ENCODE measurements at regions not wholly inside any gene's neighbourhood (a gene's known extent, or its start where the extent isn't known, plus 50 kb on each side); places are given as distances from the start of the nearest gene placed in this dataset.

DNA sequence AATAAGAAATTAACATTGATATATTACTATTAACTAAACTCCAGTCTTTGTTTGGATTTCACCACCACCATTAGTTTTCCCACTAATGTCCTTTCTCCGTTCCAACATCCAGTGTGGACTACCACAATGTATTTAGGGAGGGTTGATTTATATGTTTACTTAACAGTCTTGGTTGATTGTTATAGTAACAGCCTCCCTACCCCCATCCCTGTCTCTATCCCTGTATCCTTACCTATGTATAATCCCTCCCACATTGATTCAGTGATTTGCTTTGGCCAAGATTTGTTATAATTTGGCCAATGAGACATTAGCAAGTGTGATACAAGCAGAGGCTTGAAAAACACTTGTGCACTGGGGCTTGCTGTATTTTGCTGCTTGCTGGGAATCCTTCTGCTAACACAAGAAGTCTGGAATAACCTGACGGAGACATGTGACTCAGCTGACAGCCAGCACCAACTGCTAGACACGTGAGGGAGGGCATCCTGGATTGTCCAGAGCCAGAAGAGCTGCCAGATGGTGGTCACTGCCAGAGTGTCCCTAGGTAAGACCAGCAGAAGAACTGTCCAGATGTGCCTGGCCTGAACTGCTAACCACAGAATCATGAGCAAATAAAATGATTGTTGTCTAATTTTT lies 51.2 kb upstream of the TCF7 start:
- no peak for TF ChIP-seq EZH2 (IDR thresholded peaks at IDR 0.05; ENCODE audit: borderline replicate concordance, insufficient read depth, low read depth, low read length, poor library complexity, severe bottlenecking)
- TF ChIP-seq, protein P1, sequence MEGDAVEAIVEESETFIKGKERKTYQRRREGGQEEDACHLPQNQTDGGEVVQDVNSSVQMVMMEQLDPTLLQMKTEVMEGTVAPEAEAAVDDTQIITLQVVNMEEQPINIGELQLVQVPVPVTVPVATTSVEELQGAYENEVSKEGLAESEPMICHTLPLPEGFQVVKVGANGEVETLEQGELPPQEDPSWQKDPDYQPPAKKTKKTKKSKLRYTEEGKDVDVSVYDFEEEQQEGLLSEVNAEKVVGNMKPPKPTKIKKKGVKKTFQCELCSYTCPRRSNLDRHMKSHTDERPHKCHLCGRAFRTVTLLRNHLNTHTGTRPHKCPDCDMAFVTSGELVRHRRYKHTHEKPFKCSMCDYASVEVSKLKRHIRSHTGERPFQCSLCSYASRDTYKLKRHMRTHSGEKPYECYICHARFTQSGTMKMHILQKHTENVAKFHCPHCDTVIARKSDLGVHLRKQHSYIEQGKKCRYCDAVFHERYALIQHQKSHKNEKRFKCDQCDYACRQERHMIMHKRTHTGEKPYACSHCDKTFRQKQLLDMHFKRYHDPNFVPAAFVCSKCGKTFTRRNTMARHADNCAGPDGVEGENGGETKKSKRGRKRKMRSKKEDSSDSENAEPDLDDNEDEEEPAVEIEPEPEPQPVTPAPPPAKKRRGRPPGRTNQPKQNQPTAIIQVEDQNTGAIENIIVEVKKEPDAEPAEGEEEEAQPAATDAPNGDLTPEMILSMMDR (IDR thresholded peaks at IDR 0.05) = no peak
